SW 1271 (cell line): ENCODE measurements at regions not wholly inside any gene's neighbourhood (a gene's known extent, or its start where the extent isn't known, plus 50 kb on each side); places are given as distances from the start of the nearest gene placed in this dataset.
"Not testable (repeated sequence)": the region's sequence is repeated elsewhere in the genome, so short reads cannot be mapped to it uniquely, and the experiment has no call there.

ENCODE experiments used
- DNase-seq, 2 experiments: peaks; one replicate each; lab custom pipeline; 2025; lab: John Stamatoyannopoulos, UW

GRCh38 chr5:30596495-30597064, 596.9 kb upstream of the CDH6 start:
- DNase-seq: no peak

DNA sequence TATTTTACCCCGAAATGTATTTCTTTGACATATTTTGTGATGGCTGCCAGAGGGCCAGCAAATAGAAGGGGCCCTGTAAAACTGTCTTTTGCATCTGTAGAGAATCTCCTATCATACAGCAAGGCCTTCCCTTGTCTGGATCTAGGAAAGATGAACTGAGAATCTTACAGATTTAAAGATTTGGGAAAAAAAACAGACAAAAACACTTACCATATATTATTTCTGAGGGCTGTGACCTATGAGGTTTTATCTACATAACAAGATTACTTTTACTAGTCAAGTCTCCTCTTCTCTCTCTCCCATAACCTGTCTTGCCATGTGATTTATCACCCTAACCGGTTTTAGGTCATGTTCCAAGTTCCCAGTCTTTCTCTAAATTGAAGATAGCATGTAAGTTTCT, 599.2 kb upstream of the CDH6 start:
- no peak for DNase-seq

- DNase-seq: no peak
These were observed 600.7 kb upstream of the CDH6 start for GRCh38 chr5:30592833-30593232.

- DNase-seq: no peak
These were observed 612.1 kb upstream of the CDH6 start for GRCh38 chr5:30581198-30581935.

- no peak for DNase-seq
These were observed 618.7 kb upstream of the CDH6 start for GRCh38 chr5:30574761-30575160.

DNA sequence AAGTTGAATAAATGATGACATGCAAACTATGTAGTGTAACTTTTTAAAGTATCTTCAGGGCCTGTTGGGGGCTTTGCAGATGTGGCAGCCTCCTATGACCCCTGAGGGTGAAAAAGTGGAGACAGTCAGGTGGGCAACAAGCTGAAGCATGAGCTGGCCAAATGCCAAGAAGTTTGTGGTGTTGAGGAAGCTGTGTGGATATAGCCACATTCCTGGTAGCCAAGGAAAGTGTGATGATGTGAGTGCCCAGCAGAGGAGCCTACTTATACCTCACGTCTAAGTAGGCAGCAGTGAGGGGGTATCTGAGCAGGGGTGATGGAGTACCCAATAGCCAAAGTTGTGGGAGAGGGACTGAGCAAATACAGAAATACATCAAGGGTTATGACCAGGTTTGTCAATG, 621.2 kb upstream of the CDH6 start:
- DNase-seq: no peak

- no peak for DNase-seq
These were observed 631.7 kb upstream of the CDH6 start for GRCh38 chr5:30561771-30562170.

GRCh38 chr5:30551618-30552017, 641.9 kb upstream of the CDH6 start:
- DNase-seq: no peak

DNA sequence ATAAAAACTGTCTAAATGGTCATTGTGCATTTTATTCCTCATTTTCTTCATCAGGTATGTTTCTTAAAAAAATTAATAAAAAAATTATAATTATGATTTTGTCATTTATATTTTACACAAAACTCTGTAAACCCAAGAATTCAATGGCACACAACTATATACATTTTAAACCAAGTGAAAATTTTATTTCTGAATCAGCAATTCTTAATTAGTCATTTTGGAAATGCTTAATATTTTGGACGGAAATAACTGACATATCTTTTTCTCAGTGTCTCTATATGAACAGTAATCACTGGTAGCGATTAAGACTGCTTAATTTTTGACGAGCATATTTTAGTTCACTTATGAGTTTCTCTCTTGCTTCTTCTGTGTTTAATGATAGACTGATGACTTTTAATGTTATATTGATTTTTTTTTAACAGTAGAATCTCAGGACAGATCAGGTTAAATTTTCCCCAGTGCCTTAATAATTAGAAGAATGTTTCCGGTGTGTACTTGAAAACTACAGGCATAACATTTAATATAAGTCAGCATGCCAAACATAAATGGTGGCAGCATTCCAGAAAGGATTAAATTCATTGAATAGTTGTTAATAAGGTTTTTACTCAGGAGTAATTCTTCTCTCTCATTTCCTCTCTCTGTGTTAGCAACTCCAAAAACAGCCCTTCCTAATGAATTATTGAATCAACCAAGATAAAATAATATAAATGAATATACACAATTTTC, 644.7 kb upstream of the CDH6 start:
- no peak for DNase-seq

GRCh38 chr5:30540150-30540549, 653.3 kb upstream of the CDH6 start:
- no peak for DNase-seq

DNA sequence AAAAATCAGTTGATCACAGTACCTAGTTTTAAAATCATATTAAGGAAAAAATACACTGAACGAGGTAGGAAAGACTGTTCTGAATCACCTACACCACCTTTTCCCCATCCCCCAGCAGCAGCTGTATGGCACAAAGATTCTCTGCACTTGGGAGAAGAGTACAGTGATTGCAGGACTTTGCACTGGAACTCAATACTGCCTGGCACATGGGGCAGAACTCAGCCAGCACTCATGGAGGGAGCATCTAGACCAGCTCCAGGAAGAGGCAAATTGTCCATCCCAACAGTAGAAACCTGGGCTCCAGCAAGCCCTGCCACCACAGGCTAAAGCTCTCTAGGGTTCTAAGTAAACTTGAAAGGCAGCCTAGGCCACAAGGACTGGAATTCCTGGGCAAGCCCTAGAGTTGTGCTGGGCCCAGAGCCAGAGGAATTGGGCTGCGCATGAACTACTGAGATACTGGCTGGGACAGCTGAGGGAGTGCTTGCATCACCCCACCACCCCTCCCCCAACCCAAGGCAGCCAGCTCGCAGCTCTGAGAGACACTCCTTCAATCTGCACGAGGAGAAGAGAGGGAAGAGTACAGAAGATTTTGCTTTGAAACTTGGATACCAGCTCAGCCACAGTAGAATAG, 654.4 kb upstream of the CDH6 start:
- DNase-seq: no peak

DNA sequence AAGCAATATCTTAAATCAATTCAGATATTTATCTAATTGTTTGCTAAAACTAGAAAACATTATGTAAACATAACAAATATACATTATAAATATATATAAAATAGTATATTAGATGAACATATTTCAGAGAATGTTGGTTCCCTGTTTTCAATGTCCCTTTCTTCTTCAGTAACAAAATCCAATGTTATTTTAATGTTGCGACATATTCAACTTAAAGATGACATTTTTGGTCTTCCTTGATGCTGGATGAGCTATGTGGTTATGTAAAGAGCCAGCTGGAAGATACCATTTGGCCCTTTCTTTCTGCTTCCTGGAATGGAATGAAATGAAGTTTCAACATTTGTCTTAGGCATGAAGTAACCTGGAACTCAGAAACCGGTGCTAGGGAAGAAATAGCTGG, 668.1 kb upstream of the CDH6 start:
- no peak for DNase-seq

GRCh38 chr5:30524428-30524827, 669.1 kb upstream of the CDH6 start:
- no peak for DNase-seq

DNA sequence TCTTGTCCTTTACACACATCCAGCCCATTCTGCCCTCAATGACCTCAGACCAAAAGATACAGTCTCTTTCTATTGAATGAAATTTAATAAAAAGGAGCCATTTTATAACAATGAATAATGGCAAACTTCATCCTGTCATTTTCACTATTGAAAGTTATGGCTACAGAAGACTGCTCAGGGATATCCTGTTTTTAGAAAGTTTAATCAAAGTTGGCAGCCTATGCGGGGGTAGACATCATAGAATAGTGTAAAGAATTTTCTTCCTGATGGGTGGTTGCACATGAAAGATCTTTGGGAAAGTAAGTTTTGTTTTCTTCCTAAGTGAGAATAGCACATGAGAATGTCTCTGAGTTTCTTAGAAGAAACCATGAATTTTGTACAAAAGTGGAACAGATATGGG, 670.4 kb upstream of the CDH6 start:
- DNase-seq: no peak

GRCh38 chr5:30505014-30505886, 688.2 kb upstream of the CDH6 start:
- peak in 1 of 2 experiments; percentile 54 for DNase-seq

DNA sequence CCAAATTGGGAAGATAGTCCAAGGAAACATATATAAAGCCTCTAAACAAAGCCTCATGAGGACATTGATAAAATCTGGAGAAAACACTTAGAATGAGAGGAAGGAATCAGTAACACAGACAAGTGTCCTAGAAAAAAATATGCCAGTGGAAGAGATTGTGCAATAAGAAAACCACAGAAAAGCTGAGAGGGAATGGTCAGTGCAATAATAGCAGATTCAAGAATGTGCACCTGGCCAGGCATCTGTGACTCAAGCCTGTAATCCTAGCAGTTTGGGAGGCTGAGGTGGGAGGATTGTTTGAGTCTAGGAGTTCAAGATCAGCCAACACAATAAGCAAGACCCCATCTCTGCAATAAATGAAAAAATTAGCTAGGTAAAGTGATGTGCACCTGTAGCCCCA, 691.2 kb upstream of the CDH6 start:
- DNase-seq: peak in 1 of 2 experiments; percentile 41

DNA sequence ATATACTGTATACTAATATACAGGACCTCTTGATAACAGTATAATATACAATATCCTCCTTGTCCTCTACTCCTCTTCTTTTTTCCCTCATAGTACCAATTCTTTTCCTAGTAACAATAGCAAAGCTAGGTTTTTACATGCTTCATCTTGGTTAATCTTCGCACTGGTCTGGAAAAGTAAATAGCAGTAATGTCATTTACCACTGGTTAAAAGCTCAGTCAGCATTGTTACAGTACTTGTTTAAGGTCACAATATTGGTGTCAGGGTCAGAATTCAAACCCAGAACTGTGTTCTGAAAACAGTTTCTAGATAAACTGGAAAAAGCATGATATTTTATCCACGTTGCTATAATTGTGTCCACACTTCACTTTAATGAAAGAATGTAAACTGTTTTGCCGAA, 692.4 kb upstream of the CDH6 start:
- no peak for DNase-seq

GRCh38 chr5:30500513-30500912, 693.0 kb upstream of the CDH6 start:
- DNase-seq: no peak

DNA sequence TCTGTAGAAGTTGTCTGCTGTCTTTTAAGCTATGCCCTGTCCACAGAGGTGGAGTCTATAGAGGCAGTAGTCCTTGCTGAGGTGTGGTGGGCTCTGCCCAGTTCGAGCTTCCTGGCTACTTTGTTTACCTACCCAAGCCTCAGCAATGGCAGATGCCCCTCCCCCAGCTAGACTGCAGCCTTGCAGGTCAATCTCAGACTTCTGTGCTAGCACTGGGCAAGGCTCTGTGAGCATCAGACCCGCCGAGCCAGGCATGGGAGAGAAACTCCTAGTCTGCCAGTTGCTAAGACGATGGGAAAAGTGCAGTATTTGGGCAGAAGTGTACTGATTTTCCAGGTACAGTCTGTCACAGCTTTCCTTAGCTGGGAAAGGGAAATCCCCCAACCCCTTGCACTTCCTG, 694.1 kb upstream of the CDH6 start:
- no peak for DNase-seq

DNA sequence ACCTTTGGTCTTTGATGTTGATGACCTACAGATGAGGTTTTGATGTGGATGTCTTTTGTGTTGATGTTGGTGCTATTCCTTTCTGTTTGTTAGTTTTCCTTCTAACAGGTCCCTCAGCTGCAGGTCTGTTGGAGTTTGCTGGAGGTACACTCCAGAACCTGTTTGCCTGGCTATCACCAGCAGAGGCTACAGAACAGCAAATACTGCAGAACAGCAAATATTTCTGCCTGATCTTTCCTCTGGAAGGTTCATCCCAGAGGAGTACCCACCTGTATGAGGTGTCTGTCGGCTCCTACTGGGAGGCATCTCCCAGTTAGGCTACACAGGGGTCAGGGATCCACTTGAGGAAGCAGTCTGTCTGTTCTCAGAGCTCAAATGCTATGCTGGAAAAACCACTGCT, 694.5 kb upstream of the CDH6 start:
- DNase-seq: no peak

GRCh38 chr5:30498509-30498908, 695.0 kb upstream of the CDH6 start:
- DNase-seq: not testable (repeated sequence)

DNA sequence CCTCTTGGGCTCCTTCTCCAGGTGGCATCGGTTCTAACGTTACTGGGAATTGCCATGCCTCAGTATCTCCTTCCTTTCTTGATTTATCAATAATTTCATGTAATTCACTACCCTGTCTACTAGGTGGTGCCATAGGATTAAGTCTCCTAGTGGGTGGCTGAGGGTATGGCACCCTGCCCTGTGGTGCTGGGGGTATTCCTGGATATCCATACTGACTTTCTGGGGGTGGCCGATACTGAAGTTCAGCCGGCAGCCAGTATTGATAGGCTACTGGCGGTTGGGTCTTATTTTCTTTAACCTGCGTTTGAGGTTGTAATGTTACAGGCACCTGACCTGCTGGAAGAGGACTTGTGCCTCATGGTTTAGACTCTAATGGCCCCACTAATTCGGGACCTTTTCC, 699.4 kb upstream of the CDH6 start:
- DNase-seq: not testable (repeated sequence)
